ENCODE measurements at regions not wholly inside any gene's neighbourhood (a gene's known extent, or its start where the extent isn't known, plus 50 kb on each side); places are given as distances from the start of the nearest gene placed in this dataset.

GRCh38 chr16:55242667-55243066 lies 81.3 kb upstream of the IRX6 start:
- DNase-seq, result no peak

GRCh38 chr16:55248058-55248457 lies 75.9 kb upstream of the IRX6 start:
- no peak for DNase-seq

- no peak for DNase-seq
Measured at GRCh38 chr16:55248494-55248893, 75.5 kb upstream of the IRX6 start.

GRCh38 chr16:55249361-55249760 lies 74.6 kb upstream of the IRX6 start:
- no peak for DNase-seq

DNA sequence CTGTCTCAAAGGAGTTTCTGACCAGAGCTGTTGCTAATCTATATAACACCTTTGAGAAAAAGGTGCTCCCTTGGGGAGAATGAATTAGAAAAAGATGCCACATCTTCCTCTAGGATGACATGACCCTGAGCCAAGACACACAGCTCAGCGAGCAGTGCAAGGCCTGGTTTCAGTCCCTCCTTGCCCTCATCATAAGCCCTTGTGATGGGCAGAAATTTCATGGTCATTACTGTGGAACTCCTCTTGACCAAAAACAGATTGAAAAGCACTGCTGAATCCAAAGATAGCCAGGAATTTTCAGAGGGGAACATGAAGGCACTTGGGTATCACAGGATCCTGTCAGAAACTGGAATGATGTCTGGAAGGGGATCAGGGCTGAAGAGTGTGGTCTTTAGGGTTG lies 74.1 kb upstream of the IRX6 start:
- DNase-seq, result no peak

GRCh38 chr16:55250701-55251100 lies 73.3 kb upstream of the IRX6 start:
- no peak for DNase-seq

DNA sequence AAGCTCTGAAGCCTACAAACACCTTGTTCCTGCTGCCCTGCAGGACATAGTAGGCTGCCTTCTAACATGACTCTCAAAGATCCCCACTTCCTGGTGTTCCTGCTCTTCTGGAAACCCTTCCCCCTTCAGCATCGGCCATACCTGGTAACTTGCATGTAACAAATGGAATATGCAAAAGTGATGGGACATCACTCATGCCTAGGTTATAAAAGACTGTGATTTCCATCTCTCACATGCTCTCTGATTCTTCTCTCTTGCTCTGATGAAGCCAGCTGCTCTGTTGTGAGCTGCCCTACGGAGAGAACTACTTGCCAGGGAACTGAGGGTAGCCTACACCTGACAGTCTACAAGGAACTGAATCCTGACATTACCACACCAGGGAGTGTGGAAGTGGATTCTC lies 72.9 kb upstream of the IRX6 start:
- no peak for DNase-seq

- DNase-seq, result no peak
Measured at GRCh38 chr16:55252577-55252976, 71.4 kb upstream of the IRX6 start.

GRCh38 chr16:55253987-55254386 lies 70.0 kb upstream of the IRX6 start:
- no peak for DNase-seq

GRCh38 chr16:55255733-55256282 lies 68.2 kb upstream of the IRX6 start:
- no peak for DNase-seq

DNA sequence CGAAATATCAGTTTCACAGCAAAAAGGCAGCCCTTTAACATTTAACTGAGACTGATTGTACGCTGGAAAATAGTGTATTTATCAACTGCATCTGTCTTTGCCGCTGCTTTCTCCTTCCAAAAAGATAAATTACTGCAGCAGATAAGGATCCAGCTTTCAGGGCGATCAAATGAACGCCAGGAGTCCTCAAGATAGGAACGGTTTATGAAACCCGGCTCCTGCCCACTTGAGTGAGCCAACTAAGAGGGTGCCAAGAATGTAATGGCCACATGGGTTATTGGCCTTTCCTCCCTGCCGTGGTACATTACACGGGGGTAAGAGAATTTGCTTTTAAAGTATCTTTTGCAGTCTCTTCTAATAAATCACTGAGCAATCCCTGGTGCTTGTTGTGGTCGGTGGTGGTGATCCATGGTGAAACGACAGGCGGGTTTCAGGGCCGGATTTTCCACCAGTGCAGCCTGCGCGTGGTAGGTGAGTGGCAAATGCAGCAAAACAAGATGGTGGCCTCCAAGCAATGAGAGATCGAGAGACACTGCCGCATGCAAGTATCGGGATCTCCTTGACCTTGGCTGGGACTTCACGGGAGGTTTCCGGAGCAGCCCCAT lies 67.5 kb upstream of the IRX6 start:
- no peak for DNase-seq

- peak; percentile 24 for DNase-seq
Measured at GRCh38 chr16:55257966-55258613, 65.9 kb upstream of the IRX6 start.

GRCh38 chr16:55261301-55261700 lies 62.7 kb upstream of the IRX6 start:
- DNase-seq, result no peak

DNA sequence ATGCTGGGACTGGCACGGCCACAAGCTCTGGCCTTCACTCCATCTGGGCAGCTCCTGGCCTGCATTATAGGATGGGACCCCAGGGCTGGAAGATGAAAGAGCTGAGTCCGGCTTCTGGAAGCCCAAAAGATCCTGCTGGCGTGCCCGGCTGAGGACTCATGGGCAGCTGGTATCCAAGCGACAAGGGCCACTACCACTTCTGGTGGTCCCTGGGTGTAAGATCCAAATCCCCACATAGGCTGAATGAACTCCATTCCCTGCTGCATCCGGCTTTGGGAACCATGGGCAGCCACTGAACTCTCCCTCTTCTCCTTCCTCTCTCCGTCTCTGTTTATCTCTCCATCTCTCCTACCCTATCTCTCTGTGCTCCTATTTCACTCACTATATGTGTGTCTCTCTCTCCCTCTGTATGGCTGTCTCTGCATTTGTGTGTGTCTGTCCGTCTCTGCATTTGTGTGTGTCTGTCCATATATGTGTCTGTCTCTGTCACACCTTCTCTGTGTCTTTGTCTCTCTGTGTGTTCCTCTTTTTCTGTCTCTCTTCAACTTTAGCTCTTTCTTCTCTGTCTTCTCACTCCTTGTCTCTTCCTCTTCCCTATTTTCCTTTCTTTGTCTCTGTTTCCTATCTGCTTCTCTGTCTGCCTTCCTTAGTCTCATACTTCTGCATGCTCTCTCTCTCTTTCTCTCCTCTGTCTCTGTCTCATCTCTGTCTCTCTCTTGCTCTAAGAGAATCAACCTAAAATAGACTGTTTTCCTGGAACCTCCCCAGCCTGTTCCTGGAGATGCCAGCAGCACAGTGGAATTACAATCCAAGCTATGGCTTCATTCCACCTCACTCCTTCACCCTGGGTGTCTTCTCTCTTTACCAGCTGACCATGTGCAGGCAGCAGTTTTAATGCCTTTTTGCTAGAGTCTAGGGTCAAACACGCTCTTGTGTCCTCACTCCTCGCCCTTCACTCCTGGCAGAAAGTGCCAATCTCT lies 60.4 kb upstream of the IRX6 start:
- DNase-seq, result no peak

GRCh38 chr16:55264949-55265348 lies 59.1 kb upstream of the IRX6 start:
- DNase-seq, result no peak

DNA sequence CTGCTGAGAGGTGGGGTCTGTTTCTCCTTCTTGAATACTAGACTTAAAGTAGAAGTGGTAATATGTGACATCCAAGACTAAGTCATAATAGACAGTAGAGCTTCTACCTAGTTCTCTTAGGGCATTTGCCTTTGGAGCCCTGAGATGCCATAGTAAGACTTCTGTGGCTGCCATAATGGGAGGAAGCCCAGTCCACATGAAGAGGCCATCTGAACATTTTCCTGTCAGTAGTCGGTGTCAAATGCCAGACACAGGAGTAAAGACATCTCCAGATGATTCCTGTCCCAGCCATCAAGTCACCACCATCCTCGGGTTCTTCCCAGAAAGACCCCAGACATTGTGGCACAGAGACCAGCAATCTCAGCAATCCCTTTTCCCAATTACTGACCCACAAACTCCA lies 58.1 kb upstream of the IRX6 start:
- no peak for DNase-seq

GRCh38 chr16:55271945-55272513 lies 52.0 kb upstream of the IRX6 start:
- DNase-seq, result no peak

- no peak for DNase-seq
Measured at GRCh38 chr16:55272744-55273143, 51.3 kb upstream of the IRX6 start.

DNA sequence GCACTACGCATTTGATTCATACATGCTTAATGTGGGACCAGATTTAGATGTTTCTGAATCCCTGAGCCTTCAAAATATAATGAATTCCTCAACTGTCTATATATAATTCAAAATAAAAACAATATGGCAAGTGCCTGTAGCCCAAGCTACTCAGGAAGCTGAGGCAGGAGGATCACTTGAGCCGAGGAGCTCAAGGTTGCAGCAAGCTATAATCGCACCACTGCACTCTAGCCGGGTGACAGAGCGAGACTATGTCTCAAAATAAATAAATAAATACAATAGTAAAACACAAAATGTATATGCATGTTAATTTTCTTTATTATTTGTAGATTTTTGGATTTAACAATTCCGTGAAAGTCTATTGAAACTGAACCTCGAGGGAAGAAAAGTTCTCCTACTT lies 50.6 kb upstream of the IRX6 start:
- DNase-seq, result no peak

GRCh38 chr16:55273959-55274358 lies 50.0 kb upstream of the IRX6 start:
- no peak for DNase-seq

All from CD4-positive, alpha-beta T cell treated with Interleukin-17A for 4 hours (primary cell).